ENCODE measurements at regions not wholly inside any gene's neighbourhood (a gene's known extent, or its start where the extent isn't known, plus 50 kb on each side); places are given as distances from the start of the nearest gene placed in this dataset.

DNA sequence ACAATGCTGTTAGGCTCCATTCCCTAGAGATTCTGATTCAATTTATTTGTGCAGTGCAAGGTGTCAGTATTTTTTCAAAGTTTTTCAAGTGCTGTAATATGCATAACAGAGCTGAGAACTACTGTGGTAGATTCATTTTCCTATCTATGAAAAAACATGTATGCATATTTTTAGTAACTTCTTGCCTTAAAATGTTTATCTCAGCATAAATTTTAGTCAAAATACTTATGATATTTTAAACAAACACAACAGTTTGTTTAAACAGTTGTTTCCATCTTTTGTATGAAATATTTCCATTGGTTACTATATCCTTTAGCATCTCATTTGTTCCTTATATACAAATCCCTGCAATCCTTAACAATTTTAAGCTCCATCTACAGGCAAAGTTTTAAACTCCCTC lies 624.8 kb upstream of the ADGRL3 start:
- no peaks in the 10 kb centered on the region for H3K27me3 ChIP-seq (replicated peaks in 1 of 4; ENCODE audit: control insufficient read depth in 3 of 4, extremely low read depth in 1 of 4, insufficient read depth in 3 of 4, low read length in 3 of 4)
- no peaks in the 10 kb centered on the region for H3K4me1 ChIP-seq (replicated peaks in 1 of 4; ENCODE audit: control insufficient read depth in 3 of 4, insufficient read depth in 4 of 4, low read length in 3 of 4)
- no peak overlapping the region for H4K5ac ChIP-seq (ENCODE audit: insufficient read length, low read depth, low read length)
- no peak overlapping the region for H3K14ac ChIP-seq (ENCODE audit: insufficient read length)
- no peak overlapping the region for H3K4me2 ChIP-seq (ENCODE audit: insufficient read depth in 1 of 2, low read depth in 2 of 2, low read length in 2 of 2)
- no peaks in the 10 kb centered on the region for H3K9me3 ChIP-seq (ENCODE audit: insufficient read depth in 2 of 2, low read depth in 1 of 2, low read length in 1 of 2)
- H3K79me1 ChIP-seq (ENCODE audit: low read depth, low read length): no peaks in the 10 kb centered on the region
- no peak for DNase-seq (ENCODE audit: low read depth in 1 of 2, low spot score in 2 of 2)
- no peak overlapping the region for H3K4ac ChIP-seq (replicated peaks; ENCODE audit: insufficient read length, low read depth, low read length)
- CTCF ChIA-PET (ENCODE audit: partially characterized antibody): no interaction called here
- H2AFZ ChIP-seq (ENCODE audit: low read length): no peak overlapping the region
- H3K27ac ChIP-seq (ENCODE audit: low read depth, low read length): no peak overlapping the region
- no peak overlapping the region for H2AK5ac ChIP-seq (ENCODE audit: low read depth, low read length)
- no peak overlapping the region for H2BK20ac ChIP-seq (ENCODE audit: low read length)
- H3K23ac ChIP-seq (ENCODE audit: insufficient read length): no peak overlapping the region
- no peak overlapping the region for H3K4me3 ChIP-seq (ENCODE audit: extremely low read depth in 1 of 4, insufficient read depth in 2 of 4, low read depth in 3 of 4, low read length in 4 of 4)
- no peak overlapping the region for H2BK12ac ChIP-seq (ENCODE audit: low read depth, low read length)
- no peak overlapping the region for H2BK120ac ChIP-seq (replicated peaks; ENCODE audit: low read depth, low read length)
- H4K20me1 ChIP-seq (replicated peaks in 1 of 2; ENCODE audit: control insufficient read depth in 1 of 2, insufficient read depth in 2 of 2, low read length in 2 of 2): no peaks in the 10 kb centered on the region
- no peak overlapping the region for H2BK5ac ChIP-seq (ENCODE audit: low read depth, low read length)
- H3K9ac ChIP-seq (replicated peaks in 1 of 4; ENCODE audit: extremely low read depth in 1 of 4, low read depth in 3 of 4, low read length in 3 of 4): no peak overlapping the region
- FAIRE-seq: no peak
- no peaks in the 10 kb centered on the region for H3K23me2 ChIP-seq (ENCODE audit: low read depth, low read length)
- no peaks in the 10 kb centered on the region for H3K36me3 ChIP-seq (ENCODE audit: control insufficient read depth in 2 of 4, insufficient read depth in 4 of 4, low read length in 3 of 4)
- H4K91ac ChIP-seq (replicated peaks; ENCODE audit: insufficient read length, low read length): no peak overlapping the region
- H3K56ac ChIP-seq (replicated peaks; ENCODE audit: insufficient read length, low read depth, low read length): no peak overlapping the region
- H3K18ac ChIP-seq (ENCODE audit: extremely low read depth, low read length): no peak overlapping the region
- no peaks in the 10 kb centered on the region for H3K79me2 ChIP-seq (ENCODE audit: control insufficient read depth in 1 of 2, insufficient read depth in 2 of 2, low read length in 2 of 2)
- H2BK15ac ChIP-seq (ENCODE audit: low read length): no peak overlapping the region
- POLR2A ChIA-PET (ENCODE audit: partially characterized antibody): no interaction called here
- H4K8ac ChIP-seq (ENCODE audit: extremely low read depth, insufficient read depth, low read length): no peak overlapping the region
- TF ChIP-seq SIX5 (IDR thresholded peaks at IDR 0.05; ENCODE audit: low read depth, low read length): no peak
- TF ChIP-seq POLR2AphosphoS5 (IDR thresholded peaks at IDR 0.05; ENCODE audit: low read depth, low read length): no peak
- no peak for TF ChIP-seq NRF1 (IDR thresholded peaks at IDR 0.05; ENCODE audit: low read depth, low read length)
- no peak for TF ChIP-seq RBBP5 (IDR thresholded peaks at IDR 0.05; ENCODE audit: borderline replicate concordance, low read depth, low read length)
- no peak for TF ChIP-seq TEAD4 (IDR thresholded peaks at IDR 0.05; ENCODE audit: low read depth, low read length)
- no peak for TF ChIP-seq GTF2F1 (IDR thresholded peaks at IDR 0.05; ENCODE audit: borderline replicate concordance, low read depth, low read length)
